DND-41 (cell line): ENCODE measurements at regions not wholly inside any gene's neighbourhood (a gene's known extent, or its start where the extent isn't known, plus 50 kb on each side); places are given as distances from the start of the nearest gene placed in this dataset.

Experiments
- ATAC-seq: fragments of 200-7000 bp; cut with Tn5 transposase; 3 replicates; pipeline ENCODE4 v1.9.1; 2021; ENCODE audit warnings: low read depth; ENCODE audit not compliant: insufficient read depth
- DNase-seq: peaks from one replicate; pipeline ENCODE4 v3.0.0-alpha.2; 2020
- H2AFZ ChIP-seq: 2 replicates; pipeline ENCODE4 v1.6.0; 2012; ENCODE audit warnings: low read depth, low read length
- H3K27ac ChIP-seq: 2 replicates; pipeline ENCODE4 v1.5.1; 2012; ENCODE audit warnings: low read length, inconsistent platforms
- H3K27me3 ChIP-seq: fragments of 200-600 bp; sonication (generic); 2 replicates; pipeline ENCODE4 v1.6.0; 2012; ENCODE audit warnings: low read length, mild to moderate bottlenecking, inconsistent platforms; ENCODE audit not compliant: insufficient read depth, poor library complexity
- H3K36me3 ChIP-seq: 2 replicates; pipeline ENCODE4 v1.5.1; 2012; ENCODE audit warnings: low read length, inconsistent platforms; ENCODE audit not compliant: insufficient read depth
- H3K4me1 ChIP-seq: 2 replicates; pipeline ENCODE4 v1.5.1; 2012; ENCODE audit warnings: mild to moderate bottlenecking, low read length; ENCODE audit not compliant: insufficient read depth
- H3K4me2 ChIP-seq: 2 replicates; pipeline ENCODE4 v1.6.0; 2012; ENCODE audit warnings: mild to moderate bottlenecking, moderate library complexity, low read length, inconsistent platforms; ENCODE audit not compliant: insufficient read depth
- H3K4me3 ChIP-seq, 2 experiments: fragments of 200-600 bp in 1 of 2; shearing (Covaris generic) in 1 of 2; 2 replicates each; pipeline ENCODE4 v1.5.1; 2012 to 2016; ENCODE audit warnings: inconsistent platforms in 2 of 2, low read length in 2 of 2, mild to moderate bottlenecking in 2 of 2, low read depth in 1 of 2, moderate library complexity in 1 of 2
- H3K79me2 ChIP-seq: 2 replicates; pipeline ENCODE4 v1.6.0; 2012; ENCODE audit warnings: low read length, inconsistent platforms; ENCODE audit not compliant: insufficient read depth
- H3K9ac ChIP-seq: 2 replicates; pipeline ENCODE4 v1.6.0; 2012; ENCODE audit warnings: low read depth, mild to moderate bottlenecking, inconsistent platforms, low read length, moderate library complexity
- H3K9me3 ChIP-seq: 2 replicates; pipeline ENCODE4 v1.5.1; 2012; ENCODE audit warnings: low read length, moderate library complexity, mild to moderate bottlenecking, inconsistent platforms; ENCODE audit not compliant: insufficient read depth, severe bottlenecking
- H4K20me1 ChIP-seq: 2 replicates; pipeline ENCODE4 v1.6.0; 2012; ENCODE audit warnings: low read length; ENCODE audit not compliant: insufficient read depth
- CTCF ChIP-seq: IDR thresholded peaks from 2 replicates; pipeline ENCODE4 v1.5.1; 2012; ENCODE audit warnings: borderline replicate concordance, low read length, moderate library complexity, mild to moderate bottlenecking; ENCODE audit not compliant: poor library complexity, severe bottlenecking; ENCODE audit errors: extremely low read depth
- EZH2 ChIP-seq: IDR thresholded peaks from 3 replicates; pipeline ENCODE4 v1.6.1; 2012; ENCODE audit warnings: borderline replicate concordance, low read depth, mild to moderate bottlenecking, moderate library complexity, low read length, inconsistent platforms; ENCODE audit not compliant: severe bottlenecking

DNA sequence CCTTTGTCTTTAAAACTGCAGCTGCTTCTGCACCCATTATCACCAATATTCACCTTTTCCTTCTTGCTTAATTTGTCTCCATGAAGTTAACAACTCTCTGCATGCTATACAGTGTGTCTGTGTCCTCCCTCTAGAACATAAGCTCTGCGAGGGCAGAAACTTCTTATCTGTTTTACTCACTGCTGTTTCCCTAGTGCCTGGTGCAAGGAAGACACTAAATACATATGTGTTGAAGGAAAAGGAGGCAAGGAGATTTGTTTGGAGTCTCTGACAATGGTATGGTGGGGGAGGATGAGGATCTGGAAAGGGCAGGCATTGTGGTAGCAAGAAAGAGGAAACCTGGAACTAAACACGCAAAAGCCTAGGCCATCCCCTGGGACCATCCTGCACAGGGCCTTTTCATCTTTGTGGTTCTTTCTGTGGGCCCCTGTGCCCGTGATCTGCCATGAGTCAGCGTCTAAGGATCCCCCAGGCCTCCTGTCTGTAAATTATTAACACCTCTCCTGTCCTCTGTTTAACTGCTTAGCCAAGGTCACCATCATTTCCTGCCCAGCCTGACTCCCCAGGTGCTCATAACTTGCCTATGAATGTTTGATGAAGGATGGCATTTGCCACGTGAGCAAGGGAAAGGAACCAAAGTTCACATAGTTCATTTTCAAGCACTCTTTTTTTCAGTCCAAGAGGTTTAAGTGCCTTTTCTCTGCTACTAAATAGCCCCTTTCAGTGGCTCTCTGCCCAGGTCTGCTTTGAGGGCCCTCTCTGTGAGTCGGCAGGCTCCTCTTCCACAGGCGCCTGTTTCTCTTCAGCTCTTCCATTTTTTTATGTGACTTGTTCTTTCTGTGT, 131.1 kb downstream of the RASSF10 start:
- ATAC-seq (peak; percentile 42; the same call in 1 of the 3 replicates), DNase-seq (peak; percentile 17)
- H3K4me3 ChIP-seq, result no peak overlapping the region
- TF ChIP-seq CTCF, result no peak
- H3K27me3 ChIP-seq, result no peaks in the 10 kb centered on the region
- H2AFZ ChIP-seq, result no peak overlapping the region
- H3K9me3 ChIP-seq, result no peaks in the 10 kb centered on the region
- H3K4me2 ChIP-seq, result no peak overlapping the region
- H3K9ac ChIP-seq, result no peak overlapping the region
- no peaks in the 10 kb centered on the region for H3K36me3 ChIP-seq
- no peaks in the 10 kb centered on the region for H3K79me2 ChIP-seq
- H4K20me1 ChIP-seq, result no peaks in the 10 kb centered on the region
- H3K27ac ChIP-seq, result no peak overlapping the region
- 0 out of 2 replicates have a peak, but pooled peaks cover 3% of the 10 kb centered on the region for H3K4me1 ChIP-seq

DNA sequence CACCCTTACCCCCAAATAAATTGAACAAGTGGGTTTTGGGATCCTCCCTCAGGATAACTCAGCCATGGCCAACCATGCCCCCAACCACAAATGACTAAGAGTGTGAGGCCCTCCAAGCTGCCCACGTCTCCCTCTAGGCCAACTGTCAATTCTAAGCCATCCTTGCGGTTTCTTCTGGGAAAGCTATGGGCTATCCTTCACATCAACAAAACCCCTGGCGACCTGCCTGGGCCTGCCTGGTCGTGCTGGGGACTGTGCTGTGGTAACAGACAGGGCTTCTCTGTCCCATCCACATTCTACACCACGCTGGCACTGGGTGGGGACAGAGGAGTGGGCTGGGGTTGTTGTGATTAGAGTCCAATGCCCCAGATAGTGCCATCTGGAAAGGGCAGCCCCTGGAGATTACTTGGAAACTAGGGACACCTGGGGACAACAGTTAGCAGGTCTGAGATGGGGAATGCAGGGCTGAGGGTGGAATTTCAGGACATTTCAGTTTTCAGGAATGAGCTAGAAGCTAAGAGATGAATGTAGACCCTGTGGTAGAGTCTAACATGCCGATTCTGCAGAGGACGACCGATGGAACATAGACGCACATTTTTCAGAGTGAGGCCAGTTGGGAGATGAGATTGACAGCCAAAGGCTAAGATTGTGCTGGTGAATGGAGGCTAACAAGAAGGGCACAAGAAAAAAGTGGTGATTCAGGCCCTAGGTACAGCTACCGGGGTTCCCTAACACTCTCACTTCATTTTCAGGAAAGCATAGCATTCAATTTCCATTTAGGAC, 131.9 kb downstream of the RASSF10 start:
- no peaks in the 10 kb centered on the region for H3K36me3 ChIP-seq
- no peak overlapping the region for H3K27ac ChIP-seq
- H3K9ac ChIP-seq, result no peak overlapping the region
- H3K79me2 ChIP-seq, result no peaks in the 10 kb centered on the region
- H3K27me3 ChIP-seq, result no peaks in the 10 kb centered on the region
- no peaks in the 10 kb centered on the region for H4K20me1 ChIP-seq
- ATAC-seq (no peak), DNase-seq (no peak)
- no peak overlapping the region for H3K4me3 ChIP-seq
- H3K9me3 ChIP-seq, result no peaks in the 10 kb centered on the region
- TF ChIP-seq EZH2 (no peak), CTCF (no peak)
- no peak overlapping the region for H2AFZ ChIP-seq
- H3K4me1 ChIP-seq, result 0 out of 2 replicates have a peak, but pooled peaks cover 3% of the 10 kb centered on the region
- H3K4me2 ChIP-seq, result no peak overlapping the region

GRCh38 chr11:13141731-13142709, 132.9 kb downstream of the RASSF10 start:
- Histone ChIP-seq H3K4me2 (no peak overlapping the region), H2AFZ (no peak overlapping the region), H3K27me3 (no peaks in the 10 kb centered on the region), H3K27ac (no peak overlapping the region), H3K4me3 (no peak overlapping the region), H3K36me3 (no peaks in the 10 kb centered on the region), H4K20me1 (no peaks in the 10 kb centered on the region), H3K9me3 (no peaks in the 10 kb centered on the region), H3K4me1 (0 out of 2 replicates have a peak, but pooled peaks cover 3% of the 10 kb centered on the region), H3K9ac (no peak overlapping the region), H3K79me2 (no peaks in the 10 kb centered on the region)
- TF ChIP-seq CTCF (no peak), EZH2 (no peak)
- ATAC-seq (no peak), DNase-seq (no peak)
